ENCODE measurements at regions not wholly inside any gene's neighbourhood (a gene's known extent, or its start where the extent isn't known, plus 50 kb on each side); places are given as distances from the start of the nearest gene placed in this dataset.

GRCh38 chr1:5502311-5503194 lies 489.7 kb downstream of the NPHP4 start:
- Mint-ChIP-seq H3K27ac (no peak overlapping the region), H3K4me3 (no peak overlapping the region), H3K36me3 (ENCODE audit: low read depth) (no peaks in the 10 kb centered on the region), H3K9me3 (no peaks in the 10 kb centered on the region), H3K27me3 (ENCODE audit: low read depth) (peaks cover 70% of the 10 kb centered on the region), H3K4me1 (peaks cover 25% of the 10 kb centered on the region)
- TF ChIP-seq CTCF (IDR thresholded peaks at IDR 0.05; ENCODE audit: unreplicated experiment in 3 of 3), result no peak

GRCh38 chr1:5501206-5501930 lies 490.9 kb downstream of the NPHP4 start:
- peaks cover 25% of the 10 kb centered on the region for H3K4me1 Mint-ChIP-seq
- no peak overlapping the region for H3K27ac Mint-ChIP-seq
- H3K9me3 Mint-ChIP-seq, result peaks cover 2% of the 10 kb centered on the region
- no peak overlapping the region for H3K4me3 Mint-ChIP-seq
- H3K36me3 Mint-ChIP-seq (ENCODE audit: low read depth), result no peaks in the 10 kb centered on the region
- no peak for TF ChIP-seq CTCF (IDR thresholded peaks at IDR 0.05; ENCODE audit: unreplicated experiment in 3 of 3)
- peaks cover 73% of the 10 kb centered on the region for H3K27me3 Mint-ChIP-seq (ENCODE audit: low read depth)

- H3K4me1 Mint-ChIP-seq, result peaks cover 29% of the 10 kb centered on the region
- peaks cover 78% of the 10 kb centered on the region for H3K27me3 Mint-ChIP-seq (ENCODE audit: low read depth)
- peaks cover 2% of the 10 kb centered on the region for H3K9me3 Mint-ChIP-seq
- TF ChIP-seq CTCF (IDR thresholded peaks at IDR 0.05; ENCODE audit: unreplicated experiment in 3 of 3), result no peak
- no peak overlapping the region for H3K27ac Mint-ChIP-seq
- H3K4me3 Mint-ChIP-seq, result no peak overlapping the region
- H3K36me3 Mint-ChIP-seq (ENCODE audit: low read depth), result no peaks in the 10 kb centered on the region
Measured at GRCh38 chr1:5500541-5500940, 491.7 kb downstream of the NPHP4 start.

GRCh38 chr1:5497503-5497902 lies 494.7 kb downstream of the NPHP4 start:
- peaks cover 2% of the 10 kb centered on the region for H3K9me3 Mint-ChIP-seq
- peaks cover 30% of the 10 kb centered on the region for H3K4me1 Mint-ChIP-seq
- peaks cover 57% of the 10 kb centered on the region for H3K27me3 Mint-ChIP-seq (ENCODE audit: low read depth)
- no peak overlapping the region for H3K4me3 Mint-ChIP-seq
- H3K36me3 Mint-ChIP-seq (ENCODE audit: low read depth), result no peaks in the 10 kb centered on the region
- TF ChIP-seq CTCF (IDR thresholded peaks at IDR 0.05; ENCODE audit: unreplicated experiment in 3 of 3), result no peak
- no peak overlapping the region for H3K27ac Mint-ChIP-seq

- H3K36me3 Mint-ChIP-seq (ENCODE audit: low read depth), result no peaks in the 10 kb centered on the region
- H3K4me3 Mint-ChIP-seq, result no peak overlapping the region
- H3K9me3 Mint-ChIP-seq, result peaks cover 2% of the 10 kb centered on the region
- H3K27ac Mint-ChIP-seq, result no peak overlapping the region
- peaks cover 50% of the 10 kb centered on the region for H3K27me3 Mint-ChIP-seq (ENCODE audit: low read depth)
- H3K4me1 Mint-ChIP-seq, result peaks cover 24% of the 10 kb centered on the region
- TF ChIP-seq CTCF (IDR thresholded peaks at IDR 0.05; ENCODE audit: unreplicated experiment in 3 of 3), result no peak
Measured at GRCh38 chr1:5495596-5496410, 496.4 kb downstream of the NPHP4 start.
